Astrocyte of the spinal cord (primary cell): ENCODE measurements at regions not wholly inside any gene's neighbourhood (a gene's known extent, or its start where the extent isn't known, plus 50 kb on each side); places are given as distances from the start of the nearest gene placed in this dataset.

Experiments used
- DNase-seq: peaks from one replicate; pipeline ENCODE4 v3.0.0; 2011; ENCODE audit warnings: low read depth, low spot score
- H3K4me3 ChIP-seq: 2 replicates; pipeline ENCODE4 v1.5.1; 2011; ENCODE audit warnings: low read depth, mild to moderate bottlenecking, low read length, moderate library complexity
- CTCF ChIP-seq: IDR thresholded peaks from 2 replicates; pipeline ENCODE4 v1.5.1; 2012; ENCODE audit warnings: low read depth, mild to moderate bottlenecking, low read length, inconsistent platforms
- in situ Hi-C: cut with HindIII; loops from 2 replicates; pipeline ENCODE4 v1.10.0; 2017; ENCODE audit warnings: low sequenced_read_pairs

- H3K4me3 ChIP-seq = no peak overlapping the region
- DNase-seq = no peak
- no peak for TF ChIP-seq CTCF
- in situ Hi-C loops = no loop called here
Measured at GRCh38 chr7:1330801-1331425, 98.2 kb downstream of the UNCX start.

- no peak for DNase-seq
- no peak for TF ChIP-seq CTCF
- in situ Hi-C loops = no loop called here
- no peak overlapping the region for H3K4me3 ChIP-seq
Measured at GRCh38 chr7:1331561-1332467, 99.1 kb downstream of the UNCX start.

GRCh38 chr7:1336509-1336908, 103.8 kb downstream of the UNCX start:
- TF ChIP-seq CTCF = no peak
- DNase-seq = no peak
- in situ Hi-C loops = no loop called here
- no peak overlapping the region for H3K4me3 ChIP-seq

- in situ Hi-C loops = no loop called here
- no peak for TF ChIP-seq CTCF
- H3K4me3 ChIP-seq = no peak overlapping the region
- no peak for DNase-seq
Measured at GRCh38 chr7:1339611-1340010, 106.9 kb downstream of the UNCX start.

GRCh38 chr7:1340031-1340430, 107.4 kb downstream of the UNCX start:
- H3K4me3 ChIP-seq = no peak overlapping the region
- DNase-seq = no peak
- in situ Hi-C loops = no loop called here
- TF ChIP-seq CTCF = no peak

- TF ChIP-seq CTCF = no peak
- in situ Hi-C loops = no loop called here
- H3K4me3 ChIP-seq = no peak overlapping the region
- no peak for DNase-seq
Measured at GRCh38 chr7:1340461-1341360, 108.0 kb downstream of the UNCX start.
